ENCODE measurements at regions not wholly inside any gene's neighbourhood (a gene's known extent, or its start where the extent isn't known, plus 50 kb on each side); places are given as distances from the start of the nearest gene placed in this dataset.
"Not testable (repeated sequence)": the region's sequence is repeated elsewhere in the genome, so short reads cannot be mapped to it uniquely, and the experiment has no call there.

DNA sequence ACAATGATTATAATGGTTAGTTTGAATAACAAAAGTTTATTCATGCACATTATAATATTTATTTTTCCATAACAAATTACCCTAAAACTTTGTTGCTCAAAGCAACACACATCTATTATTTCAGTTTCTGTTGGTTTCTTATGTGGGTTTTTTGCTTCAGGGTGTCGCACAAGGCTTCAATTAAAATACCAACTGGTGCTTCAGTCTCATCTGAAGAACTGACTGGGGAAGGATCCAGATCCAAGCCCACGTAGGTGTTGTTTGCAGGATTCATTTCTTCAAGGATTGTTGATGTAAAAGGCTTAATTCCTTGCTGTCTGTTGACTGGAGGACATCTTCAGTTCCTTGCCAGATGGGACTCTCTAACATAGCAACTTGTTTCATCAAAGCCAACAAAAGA is 747.2 kb upstream of the PCDH20 start:
- DNase-seq, result no peak

DNA sequence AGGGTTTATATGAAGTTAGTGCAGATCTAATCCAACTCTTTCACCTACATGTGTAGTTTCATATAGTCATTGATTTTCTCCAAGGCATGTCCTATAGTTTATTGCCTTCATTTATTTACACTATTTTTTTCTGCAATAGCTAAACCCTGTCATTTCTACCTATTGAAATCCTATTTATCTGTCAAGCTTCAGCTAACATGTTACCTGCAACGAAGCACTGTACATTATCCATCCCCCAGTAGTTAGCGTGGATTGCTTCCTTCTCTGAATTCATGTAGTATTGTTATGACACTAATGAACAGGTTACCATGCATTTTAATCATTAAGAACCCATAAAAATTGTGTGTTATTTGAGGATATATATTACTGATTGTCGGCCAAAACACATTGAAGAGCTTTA is 742.9 kb upstream of the PCDH20 start:
- no peak for DNase-seq

DNA sequence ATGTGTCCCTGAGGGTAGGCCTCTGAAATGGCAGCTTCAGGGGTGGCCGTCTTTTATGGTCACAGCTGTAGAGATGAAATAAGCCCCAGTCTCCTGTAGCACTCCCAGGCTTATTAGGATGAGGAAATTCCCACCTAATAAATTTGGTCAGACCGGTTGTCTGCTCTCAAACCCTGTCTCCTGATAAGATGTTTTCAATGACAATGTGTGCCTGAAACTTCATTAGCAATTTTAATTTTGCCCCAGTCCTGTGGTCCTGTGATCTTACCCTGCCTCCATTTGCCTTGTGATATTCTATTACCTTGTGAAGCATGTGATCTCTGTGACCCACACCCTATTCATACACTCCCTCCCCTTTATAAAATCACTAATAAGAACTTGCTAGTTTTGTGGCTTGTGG is 736.1 kb upstream of the PCDH20 start:
- DNase-seq, result not testable (repeated sequence)

DNA sequence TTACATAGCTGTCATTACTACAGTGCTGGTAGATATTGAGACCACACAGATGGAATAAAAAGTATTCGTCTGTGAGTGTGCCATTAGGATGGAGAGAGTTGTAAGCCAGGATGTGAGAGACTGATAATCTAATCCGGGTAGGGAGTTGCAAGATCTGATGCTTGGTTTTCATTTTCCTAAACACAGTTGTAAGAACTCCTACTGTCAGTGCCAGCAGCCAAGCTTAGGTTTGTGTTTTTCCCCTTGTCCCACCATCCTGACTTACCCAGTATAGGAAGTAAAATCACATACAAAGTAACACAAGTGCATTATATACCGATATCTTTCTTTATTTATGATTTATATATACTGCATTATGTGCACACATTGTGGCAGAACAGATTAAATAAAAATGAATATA is 726.4 kb upstream of the PCDH20 start:
- DNase-seq, result no peak

DNA sequence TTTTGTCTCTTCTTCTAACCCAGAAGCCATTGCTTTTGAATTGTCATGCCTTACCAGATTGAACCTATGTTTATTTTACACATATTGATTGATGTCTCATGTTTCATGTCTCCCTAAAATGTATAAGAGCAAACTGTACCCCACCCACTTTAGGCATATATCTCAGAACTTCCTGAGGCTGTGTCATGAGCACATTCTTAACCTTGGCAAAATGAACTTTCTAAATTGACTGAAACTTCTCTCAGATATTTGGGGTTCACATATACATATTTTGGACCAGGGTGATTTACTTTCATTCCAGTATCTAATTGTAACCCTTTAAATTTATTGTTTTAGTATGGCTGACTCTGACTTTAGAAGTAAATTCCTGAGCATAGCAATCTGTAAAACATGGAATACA is 723.9 kb upstream of the PCDH20 start:
- no peak for DNase-seq

DNA sequence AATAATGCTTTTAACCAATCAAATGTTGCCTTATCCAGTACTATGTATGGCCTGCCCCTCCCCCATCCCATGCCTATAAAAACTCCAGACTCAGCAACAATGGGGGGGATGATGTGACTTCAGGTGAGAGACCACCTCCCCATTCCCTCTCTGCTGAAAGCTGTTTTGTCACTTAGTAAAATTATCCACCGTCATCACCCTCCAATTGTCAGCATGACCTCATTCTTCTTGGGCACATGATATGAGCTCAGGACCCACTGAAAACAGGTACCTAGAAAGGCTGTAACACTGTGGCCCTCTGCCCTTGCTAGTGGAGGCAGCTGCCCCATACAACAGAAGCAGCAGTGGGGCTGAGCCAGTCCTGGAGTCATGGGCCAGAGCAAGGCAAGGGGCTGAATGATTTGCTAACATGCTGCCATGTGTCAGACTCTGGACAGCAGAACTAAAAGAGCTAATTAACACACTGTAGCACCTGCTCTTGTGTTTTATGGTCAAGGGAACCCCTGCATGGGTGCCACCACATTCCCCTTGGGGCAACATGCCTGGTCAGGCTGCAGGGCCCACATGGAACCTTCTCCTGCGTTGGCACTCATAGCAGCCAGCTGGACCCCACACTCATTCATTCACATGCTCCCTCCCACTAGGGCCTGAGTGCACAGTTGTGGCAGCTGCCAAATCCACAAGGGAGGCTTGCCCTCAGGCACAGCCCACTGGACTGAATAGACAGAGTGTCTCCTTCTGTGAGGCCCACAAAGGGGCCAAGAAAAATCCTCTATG is 722.2 kb upstream of the PCDH20 start:
- DNase-seq, result no peak

DNA sequence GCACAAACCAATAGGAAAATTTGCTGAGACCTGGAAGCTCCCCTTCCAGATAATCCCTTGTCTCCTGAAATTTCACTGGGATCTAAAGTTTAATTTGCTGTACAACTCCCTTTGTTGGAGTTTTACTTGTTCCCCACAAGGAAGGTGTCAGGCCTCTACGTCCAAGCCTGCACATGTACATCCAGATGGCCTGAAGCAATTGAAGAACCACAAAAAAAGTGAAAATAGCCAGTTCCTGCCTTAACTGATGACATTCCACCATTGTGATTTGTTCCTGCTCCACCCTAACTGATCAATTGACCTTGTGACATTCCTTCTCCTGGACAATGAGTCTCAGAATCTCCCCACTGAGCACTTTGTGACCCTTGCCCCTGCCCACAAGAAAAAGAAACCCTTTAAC is 716.0 kb upstream of the PCDH20 start:
- DNase-seq, result no peak

DNA sequence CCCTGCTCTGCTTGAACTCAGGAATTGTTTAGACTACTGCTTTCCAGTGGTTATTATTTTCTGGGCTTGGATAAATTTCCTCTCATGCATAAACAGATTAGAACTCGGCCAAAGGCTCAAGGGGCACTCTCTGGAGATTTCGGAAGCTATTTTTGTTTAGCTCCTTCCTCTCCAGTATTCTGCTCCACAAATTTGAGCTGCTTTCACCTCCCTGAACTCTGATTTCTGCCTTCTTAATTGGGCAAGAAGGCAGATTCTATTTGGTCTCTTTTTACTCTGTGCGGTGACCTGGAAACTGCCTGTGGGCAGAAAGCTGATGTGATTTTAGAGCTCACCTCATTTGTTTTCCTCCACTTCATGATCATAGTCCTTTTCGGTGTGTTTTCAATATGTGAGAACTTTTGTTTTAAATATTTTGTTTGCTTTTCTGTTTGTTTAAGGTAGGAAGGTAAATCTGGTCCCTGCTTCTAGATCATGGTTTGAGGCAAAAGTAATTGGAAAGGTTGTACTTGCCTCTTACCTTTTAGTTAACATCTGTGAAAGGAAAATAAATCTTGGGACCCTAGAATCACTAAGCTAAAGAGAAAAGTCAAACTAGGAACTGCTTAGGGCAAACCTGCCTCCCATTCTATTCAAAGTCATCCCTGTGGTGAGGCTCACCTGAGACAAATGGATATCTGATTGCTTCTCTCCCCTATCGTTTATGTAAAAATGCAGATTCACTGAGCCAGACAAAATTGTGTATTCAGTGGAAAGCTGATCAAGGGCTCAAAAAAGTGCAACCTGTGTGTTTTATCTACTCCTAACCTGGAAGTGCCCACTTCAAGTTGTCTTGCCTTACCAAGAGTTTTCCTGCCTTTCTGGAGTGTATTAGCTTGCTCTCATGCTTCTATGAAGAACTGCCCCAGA is 714.7 kb upstream of the PCDH20 start:
- no peak for DNase-seq

DNA sequence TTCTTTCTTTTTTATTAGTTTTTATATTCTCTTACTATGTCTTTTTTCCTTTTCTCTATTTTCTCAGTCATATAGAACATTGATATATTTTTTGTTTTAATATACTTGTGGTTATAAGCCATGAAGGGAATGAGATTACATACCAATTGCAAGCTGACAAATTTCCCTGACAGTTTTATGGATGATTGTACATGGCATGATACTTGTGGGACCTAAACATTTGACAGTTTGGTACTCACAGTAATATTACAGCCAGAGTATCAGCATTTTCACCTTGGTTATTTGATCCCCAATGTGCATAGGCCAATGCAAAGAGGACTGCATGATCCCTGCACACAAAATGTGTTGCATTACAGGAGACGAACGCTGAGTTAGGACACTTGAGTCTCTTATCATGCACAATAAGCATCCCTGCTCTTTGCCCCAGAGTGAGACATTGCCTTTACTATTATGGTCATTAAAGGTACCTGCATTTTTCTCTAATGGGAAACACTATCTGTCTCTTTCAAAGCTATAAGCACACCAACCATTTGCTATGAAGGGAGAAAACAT is 713.4 kb upstream of the PCDH20 start:
- DNase-seq, result no peak

DNA sequence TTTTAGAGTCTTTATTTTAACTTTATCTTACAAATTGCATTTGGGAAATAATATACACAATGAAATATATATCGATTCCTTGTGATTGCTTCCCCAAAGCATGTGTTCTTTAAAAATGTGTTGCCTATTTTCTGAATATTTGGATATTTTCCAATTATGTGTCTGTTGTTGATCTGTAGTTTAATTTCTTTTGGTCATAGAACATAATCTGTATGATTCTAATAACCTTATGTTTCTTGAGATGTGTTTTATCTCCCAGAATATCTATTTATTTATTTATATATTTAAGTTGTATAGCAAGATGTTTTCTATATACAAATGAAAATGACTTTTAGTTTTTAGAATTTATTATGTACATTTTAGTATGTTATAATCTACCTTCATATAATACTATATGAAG is 710.8 kb upstream of the PCDH20 start:
- DNase-seq, result no peak

DNA sequence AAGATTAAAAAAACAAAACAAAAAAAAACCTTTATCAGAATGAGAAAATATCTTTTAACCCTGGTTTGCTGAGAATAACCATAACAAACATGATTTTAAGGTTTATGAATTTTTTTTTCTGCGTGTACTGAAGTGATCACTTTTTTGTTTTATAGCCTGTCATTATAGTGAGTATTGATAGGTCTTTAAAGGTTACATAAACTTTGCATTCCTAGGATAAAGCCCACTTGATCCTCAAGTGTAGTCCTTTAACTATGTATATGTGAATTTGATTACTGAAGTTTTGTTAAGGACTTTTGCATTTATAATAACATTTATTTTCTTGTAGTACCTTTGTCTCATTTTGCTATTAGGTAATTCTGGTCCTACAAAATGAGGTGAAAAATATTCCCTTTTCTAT is 709.8 kb upstream of the PCDH20 start:
- DNase-seq, result no peak

DNA sequence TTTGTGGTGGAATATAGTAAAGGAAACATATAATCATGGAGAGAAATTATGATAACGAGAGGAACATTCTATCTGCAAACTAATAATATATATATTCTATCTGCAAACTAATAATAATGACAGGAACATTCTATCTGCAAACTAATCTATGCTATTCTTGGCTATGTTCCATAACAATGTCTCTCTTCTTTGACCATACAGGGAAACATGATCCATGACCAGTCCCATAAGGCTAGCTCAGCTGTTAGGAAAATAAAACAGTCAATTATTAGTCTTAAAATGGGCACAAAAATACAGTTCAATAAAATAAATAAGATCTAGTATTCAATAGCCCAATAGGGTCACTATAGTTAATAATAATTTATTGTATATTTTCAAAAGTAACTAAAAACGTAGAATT is 707.8 kb upstream of the PCDH20 start:
- no peak for DNase-seq

DNA sequence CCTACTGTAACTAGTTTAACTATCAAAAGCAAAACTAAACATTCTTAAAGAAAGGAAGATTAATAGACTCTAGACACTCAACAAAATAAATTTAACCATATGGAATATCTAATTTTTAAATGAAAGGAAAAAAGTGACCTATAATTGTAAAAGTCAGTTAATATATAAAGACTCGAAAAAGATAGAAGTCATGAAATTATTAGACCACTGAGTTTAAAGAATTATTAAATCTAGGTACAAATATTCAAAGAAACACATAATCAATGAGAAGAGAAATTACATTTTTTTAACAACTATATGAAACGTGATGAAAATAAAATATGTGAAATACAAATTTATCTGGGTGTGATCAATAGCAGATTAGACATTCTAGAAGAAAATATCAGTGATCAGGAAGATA is 706.8 kb upstream of the PCDH20 start:
- DNase-seq, result no peak

DNA sequence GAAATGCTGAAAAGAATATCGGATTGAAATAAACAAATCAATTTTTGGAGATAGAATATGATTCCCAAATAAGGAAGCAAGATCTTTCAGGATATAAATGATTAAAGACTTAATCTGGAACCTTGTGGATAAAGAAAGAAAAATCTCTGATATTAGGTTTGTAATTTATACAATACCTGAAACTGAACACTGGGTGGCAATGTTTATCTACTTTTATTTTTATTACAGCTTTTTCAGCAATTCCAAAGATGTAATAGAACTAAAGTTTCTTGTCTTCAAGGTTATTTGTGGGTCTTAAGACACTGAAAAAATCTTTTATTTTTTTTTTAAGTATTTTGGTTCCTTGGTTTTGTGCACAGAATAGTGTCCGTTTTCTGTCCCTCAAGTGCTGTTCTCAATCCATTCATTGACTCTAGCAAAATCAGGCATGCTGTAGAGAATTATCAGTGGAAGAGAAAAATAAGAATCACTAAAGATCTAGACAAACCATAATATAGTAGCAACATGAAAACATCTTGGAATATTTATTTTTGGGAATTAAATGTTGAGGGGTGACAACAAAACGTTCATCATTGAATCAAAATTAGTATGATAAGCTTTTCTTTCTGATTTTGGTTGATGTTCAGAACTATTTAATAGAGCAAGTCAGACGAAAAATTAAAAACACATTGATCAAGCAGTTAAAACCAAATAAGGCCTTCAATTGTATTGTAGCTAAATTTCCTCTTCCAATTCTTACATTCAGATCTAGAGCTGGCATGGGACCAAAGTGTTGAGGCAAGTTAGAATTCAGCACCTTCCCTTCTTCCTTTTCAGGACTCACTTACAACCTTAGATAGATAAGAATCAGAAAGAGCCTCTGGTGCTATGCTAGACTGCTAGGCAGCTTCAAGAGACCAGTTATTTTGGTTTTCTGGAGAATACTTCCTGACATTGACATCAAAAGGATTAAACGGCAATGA is 704.4 kb upstream of the PCDH20 start:
- DNase-seq, result no peak

DNA sequence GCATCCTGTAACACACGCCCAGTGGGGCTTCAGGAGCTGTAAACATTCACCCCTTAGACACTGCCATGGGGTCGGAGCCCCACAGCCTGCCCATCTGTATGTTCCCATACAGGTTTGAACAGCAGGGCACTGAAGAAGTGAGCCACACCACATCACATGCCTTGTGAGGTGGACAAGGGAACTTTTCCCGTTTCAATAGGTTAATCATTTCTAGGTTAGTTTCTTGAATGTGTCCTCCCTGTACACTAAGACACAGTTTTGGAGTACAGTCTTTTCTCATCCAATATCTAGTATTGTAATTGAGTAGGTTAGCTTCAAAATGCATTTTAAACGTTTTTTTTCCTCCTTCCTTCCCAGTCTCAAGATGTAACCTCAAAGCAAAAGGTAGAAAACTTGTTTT is 700.2 kb upstream of the PCDH20 start:
- no peak for DNase-seq

DNA sequence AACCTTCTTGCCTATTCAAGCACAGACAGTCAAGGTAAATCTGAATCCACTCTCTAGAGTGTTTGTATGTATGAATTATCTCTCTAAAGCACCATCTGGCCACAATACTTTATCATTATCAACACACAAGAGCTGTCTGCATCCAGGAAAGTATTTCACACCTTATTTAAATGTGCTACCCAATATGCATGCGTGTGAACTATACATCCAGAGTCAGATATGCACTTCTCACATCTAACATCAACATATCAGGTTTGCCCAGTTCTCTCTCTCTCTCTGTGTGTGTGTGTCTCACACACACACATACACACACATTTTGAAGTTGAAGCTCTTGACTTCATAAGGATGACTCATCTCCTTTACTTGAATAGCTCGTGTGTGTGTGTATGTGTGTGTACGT is 697.5 kb upstream of the PCDH20 start:
- no peak for DNase-seq

DNA sequence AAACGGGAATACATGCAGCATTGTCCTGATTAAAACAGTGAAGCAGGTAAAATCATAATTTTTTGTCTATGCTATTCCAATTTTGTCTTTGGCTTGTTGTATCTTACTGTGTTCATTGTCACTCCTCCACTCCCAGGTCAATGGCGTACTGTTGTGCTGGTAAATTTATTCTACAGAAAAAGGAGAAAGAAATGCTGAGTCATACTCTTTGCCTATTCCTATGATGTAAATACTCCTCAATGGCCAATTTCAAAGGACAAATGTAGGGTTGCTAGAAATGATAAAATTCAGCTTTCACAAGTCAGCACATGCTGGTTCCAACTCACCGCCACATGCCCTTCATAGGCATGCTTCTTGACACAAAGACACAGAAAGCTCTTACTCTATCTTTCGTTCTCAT is 694.4 kb upstream of the PCDH20 start:
- DNase-seq, result no peak

DNA sequence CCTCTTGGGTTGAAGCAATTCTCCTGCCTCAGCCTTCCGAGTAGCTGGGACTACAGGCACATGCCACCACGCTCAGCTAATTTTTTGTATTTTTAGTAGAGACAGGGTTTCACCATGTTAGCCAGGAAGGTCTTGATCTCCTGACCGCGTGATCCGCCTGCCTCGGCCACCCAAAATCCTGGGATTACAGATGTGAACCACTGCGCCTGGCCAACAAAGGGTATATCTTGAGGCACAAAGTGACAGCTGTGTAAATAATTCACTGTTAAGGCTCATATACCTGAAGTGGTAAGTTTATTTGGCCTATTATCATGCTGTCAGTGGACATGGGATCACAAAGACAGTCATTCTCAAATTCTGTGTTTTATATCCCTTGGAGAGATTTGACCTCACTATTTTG is 688.5 kb upstream of the PCDH20 start:
- not testable (repeated sequence) for DNase-seq

DNA sequence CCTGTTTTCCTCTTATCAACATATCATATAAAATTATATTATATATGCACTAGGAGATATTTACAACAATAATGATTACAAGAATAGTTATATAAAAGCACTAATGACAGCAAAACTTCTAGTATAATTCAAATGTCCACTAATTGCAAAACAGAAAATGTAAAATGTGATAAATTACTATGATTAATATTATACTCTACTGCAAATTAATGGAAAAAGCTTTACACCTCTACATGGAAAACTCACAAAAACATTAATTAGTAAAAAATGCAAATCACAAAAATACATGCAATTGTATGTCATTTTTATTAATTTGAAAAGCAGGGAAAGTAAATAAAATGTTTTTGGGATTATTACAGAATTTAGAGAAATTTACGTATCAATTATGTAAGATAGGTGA is 681.0 kb upstream of the PCDH20 start:
- DNase-seq, result no peak

DNA sequence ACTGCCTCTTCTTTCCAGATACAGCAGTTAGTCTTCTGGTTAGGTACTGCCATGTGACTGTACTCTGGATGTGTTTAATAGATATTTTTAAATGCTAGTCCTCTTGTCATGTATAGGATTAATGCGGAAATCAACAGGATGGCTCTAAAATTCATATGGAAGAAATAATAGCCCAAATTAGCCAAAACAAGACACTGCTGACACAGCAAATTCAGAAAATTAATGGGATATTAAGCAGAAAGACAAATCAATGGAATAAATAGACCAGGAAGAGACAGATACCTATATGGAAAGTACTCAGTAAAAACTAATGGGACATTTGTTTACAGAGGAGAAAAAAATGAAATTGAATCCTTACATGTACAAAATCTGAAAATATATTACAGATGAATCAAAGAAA is 679.3 kb upstream of the PCDH20 start:
- no peak for DNase-seq

DNA sequence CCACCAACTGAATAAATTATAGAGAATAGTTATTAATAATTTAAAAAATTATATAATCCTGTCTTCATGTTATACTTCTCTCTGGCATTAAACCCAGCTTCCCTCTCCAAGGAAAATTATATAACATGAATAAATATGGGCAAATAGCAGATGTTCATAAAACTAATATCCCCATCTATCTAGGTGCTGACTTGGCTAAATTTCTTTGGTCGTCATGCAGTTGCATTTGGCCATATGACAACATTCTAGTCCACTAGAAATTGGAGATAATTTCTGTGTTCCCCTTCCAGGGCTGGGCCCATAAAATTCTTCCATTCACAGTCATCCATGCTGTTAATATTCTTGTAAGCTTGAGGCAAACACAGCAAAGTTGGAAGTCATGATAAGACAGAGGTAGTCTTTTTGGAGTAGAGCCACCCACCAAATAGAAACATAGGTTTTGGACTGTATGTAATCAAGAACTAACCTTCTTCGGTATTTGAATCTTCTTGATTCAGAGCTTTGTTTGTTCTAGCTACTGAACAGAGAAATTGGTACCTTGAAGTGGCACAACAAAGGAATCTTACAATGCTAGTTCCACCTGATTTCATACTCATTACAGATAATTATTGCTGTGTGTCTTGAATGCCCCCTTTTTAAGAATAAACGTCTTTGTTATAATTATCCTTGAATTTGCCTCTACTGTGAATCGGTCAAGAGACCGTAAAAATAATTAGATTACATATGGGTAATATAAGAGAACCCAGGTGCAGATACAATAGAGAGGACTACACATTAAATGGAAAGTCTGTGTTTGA is 678.5 kb upstream of the PCDH20 start:
- DNase-seq, result no peak

DNA sequence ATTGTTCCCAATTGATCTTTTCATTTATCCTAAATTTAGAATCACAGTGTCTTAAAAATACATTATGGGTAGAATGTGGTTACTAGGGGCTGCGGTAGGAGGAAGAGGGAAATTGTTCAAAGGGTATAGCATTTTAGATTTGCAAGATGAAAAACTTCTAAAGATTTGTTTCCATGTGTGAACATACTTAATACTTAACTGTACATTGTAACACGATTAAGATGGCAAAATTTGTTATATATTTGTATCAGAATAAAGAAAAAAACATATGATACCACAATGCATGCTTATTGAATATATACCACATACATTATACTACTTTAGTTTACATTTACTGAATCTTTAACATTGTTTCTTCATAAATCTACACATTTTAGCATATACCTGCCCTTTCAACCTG is 677.3 kb upstream of the PCDH20 start:
- DNase-seq, result no peak

Measured in CD4-positive, alpha-beta T cell treated with Interleukin-12 subunit alpha and Interleukin-12 subunit beta, for 1 hour (primary cell).